ENCODE measurements at regions not wholly inside any gene's neighbourhood (a gene's known extent, or its start where the extent isn't known, plus 50 kb on each side); places are given as distances from the start of the nearest gene placed in this dataset.
A peak's percentile ranks its signal among the peaks of the same experiment; 100 is the strongest.

DNA sequence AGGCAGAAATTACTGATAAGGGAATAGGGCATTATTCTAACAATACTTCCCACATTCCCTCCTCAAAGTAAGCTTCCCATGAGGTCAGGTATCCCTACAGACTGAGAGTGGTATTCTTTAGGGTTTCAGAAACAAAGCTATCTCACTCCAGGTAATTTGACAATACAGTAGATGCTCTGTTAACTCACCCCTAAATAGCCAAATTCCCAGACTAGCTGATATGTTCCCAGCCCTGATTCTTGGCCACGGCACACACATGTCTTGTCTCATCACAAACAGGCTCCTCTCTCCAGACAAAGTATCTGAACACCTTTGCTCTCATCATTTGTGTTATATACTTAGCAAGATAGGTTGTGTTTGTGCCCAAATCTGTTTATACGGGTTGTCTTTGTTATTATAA lies 139.9 kb downstream of the ZNF608 start:
- H3K4me3 ChIP-seq (ENCODE audit: low read depth, poor library complexity, severe bottlenecking), result no peak overlapping the region
- DNase-seq (ENCODE audit: low spot score in 2 of 2), result no peak
- intact Hi-C loops (cut with DNase I; ENCODE audit: low total_unique reads), result no loop called here
- TF ChIP-seq CTCF (IDR thresholded peaks at IDR 0.05) (no peak), POLR2A (IDR thresholded peaks at IDR 0.05) (no peak)
- 97 to 99% methylated on average over 2 of the region's 2 CpGs for WGBS, 2 donors

GRCh38 chr5:124606093-124606492 lies 140.3 kb downstream of the ZNF608 start:
- intact Hi-C loops (cut with DNase I; ENCODE audit: low total_unique reads), result no loop called here
- no peak for TF ChIP-seq POLR2A (IDR thresholded peaks at IDR 0.05)
- no peak for TF ChIP-seq CTCF (IDR thresholded peaks at IDR 0.05)
- DNase-seq (ENCODE audit: low spot score in 2 of 2), result no peak
- no peak overlapping the region for H3K4me3 ChIP-seq (ENCODE audit: low read depth, poor library complexity, severe bottlenecking)
- WGBS, 2 donors, result 69 to 73% methylated on average over 2 of the region's 2 CpGs

DNA sequence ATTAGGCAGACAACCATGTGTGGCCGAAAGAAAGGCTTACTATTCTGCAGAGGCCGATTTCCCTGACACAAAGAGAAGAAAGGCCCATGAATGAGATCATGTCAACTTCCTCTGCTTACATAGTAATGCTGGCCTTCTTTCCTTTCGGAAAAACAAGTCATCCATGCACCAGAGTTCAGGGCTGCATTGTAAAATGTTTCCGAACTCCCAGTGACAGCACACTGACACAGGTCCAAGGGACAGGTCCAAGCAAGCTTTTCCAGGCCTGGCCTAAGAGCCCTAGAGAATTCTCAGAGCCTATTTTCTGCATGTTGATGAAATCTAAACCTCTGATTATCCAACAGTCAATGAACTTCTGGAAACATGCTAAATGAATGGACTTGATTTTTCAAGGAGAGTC lies 140.9 kb downstream of the ZNF608 start:
- H3K4me3 ChIP-seq (ENCODE audit: low read depth, poor library complexity, severe bottlenecking), result no peak overlapping the region
- intact Hi-C loops (cut with DNase I; ENCODE audit: low total_unique reads), result no loop called here
- no peak for TF ChIP-seq CTCF (IDR thresholded peaks at IDR 0.05)
- TF ChIP-seq POLR2A (IDR thresholded peaks at IDR 0.05), result no peak
- peak in 1 of 2 donors; percentile 56 for DNase-seq (ENCODE audit: low spot score in 2 of 2)
- 36 to 38% methylated on average over 4 of the region's 4 CpGs for WGBS, 2 donors

GRCh38 chr5:124604419-124604818 lies 142.0 kb downstream of the ZNF608 start:
- intact Hi-C loops (cut with DNase I; ENCODE audit: low total_unique reads), result no loop called here
- no peak for DNase-seq (ENCODE audit: low spot score in 2 of 2)
- no peak for TF ChIP-seq POLR2A (IDR thresholded peaks at IDR 0.05)
- TF ChIP-seq CTCF (IDR thresholded peaks at IDR 0.05), result no peak
- no peak overlapping the region for H3K4me3 ChIP-seq (ENCODE audit: low read depth, poor library complexity, severe bottlenecking)
- 55 to 56% methylated on average over 4 of the region's 4 CpGs for WGBS, 2 donors

DNA sequence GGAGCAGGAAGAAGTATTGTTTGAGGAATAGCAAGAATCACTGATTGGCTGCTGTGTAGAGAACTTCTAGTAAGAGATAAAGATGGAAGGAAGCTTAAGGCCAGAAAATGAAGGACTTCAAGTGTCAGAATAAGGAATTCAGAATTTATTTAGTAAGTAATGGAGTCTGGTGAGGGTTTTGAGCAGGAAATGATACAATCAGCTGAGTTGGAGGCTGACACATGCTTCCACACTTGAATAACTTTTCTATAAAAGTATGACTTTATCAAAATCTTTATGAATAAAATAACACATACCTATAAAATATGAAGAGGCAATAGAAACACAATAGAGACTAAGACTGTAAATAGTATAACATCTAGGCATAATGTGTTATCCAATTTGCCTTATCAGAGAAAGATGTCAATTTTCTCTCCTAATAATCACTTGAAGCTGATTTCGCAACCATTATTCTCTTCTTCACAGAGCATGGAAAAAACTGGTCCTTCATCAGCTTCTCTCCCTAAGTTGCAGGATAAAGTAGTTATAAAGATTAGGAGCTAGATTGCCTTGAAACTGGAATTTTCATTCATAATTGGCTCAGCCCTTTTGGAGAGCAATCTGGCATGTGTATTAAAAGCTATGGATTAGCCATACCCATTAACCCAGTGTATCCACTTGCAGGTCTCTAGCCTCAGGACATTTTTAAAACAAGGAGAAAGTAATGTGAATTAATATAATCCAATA lies 143.4 kb downstream of the ZNF608 start:
- intact Hi-C loops (cut with DNase I; ENCODE audit: low total_unique reads), result no loop called here

More for the DNA sequence above, 143.4 kb downstream of the ZNF608 start:
- H3K4me3 ChIP-seq (ENCODE audit: low read depth, poor library complexity, severe bottlenecking), result no peak overlapping the region
- DNase-seq (ENCODE audit: low spot score in 2 of 2), result no peak
- 93 to 96% methylated on average over 1 of the region's 1 CpG for WGBS, 2 donors
- TF ChIP-seq CTCF (IDR thresholded peaks at IDR 0.05) (no peak), POLR2A (IDR thresholded peaks at IDR 0.05) (no peak)

All from lower leg skin (tissue), 4 donors.